HG02981 (cell line): ENCODE measurements at regions not wholly inside any gene's neighbourhood (a gene's known extent, or its start where the extent isn't known, plus 50 kb on each side); places are given as distances from the start of the nearest gene placed in this dataset.

ENCODE experiments used
- ATAC-seq: cut with Tn5 transposase; IDR thresholded peaks from one replicate; pipeline ENCODE4 v1.9.1; 2021; ENCODE audit warnings: mild to moderate bottlenecking, moderate library complexity; ENCODE audit not compliant: unreplicated experiment

DNA sequence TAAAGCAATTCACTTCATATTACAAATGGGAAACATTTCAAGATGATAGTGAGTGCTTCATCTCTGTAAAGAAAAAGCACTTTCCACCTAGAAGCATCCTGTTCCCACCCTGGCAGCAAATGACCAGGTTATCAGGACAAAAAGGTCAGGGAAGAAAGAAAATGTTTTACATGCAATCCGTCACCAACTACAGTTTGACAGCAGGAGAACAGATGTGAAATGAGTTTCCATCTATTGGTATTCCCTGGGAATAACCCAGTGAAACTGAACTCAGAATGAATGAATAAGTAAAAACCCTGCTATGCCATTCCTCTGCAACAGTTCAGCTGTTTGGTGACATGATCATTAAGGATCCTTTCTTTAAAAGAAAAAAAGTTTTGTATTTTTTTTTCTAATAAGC lies 67.6 kb downstream of the HTR1A start:
- no peak for ATAC-seq

GRCh38 chr5:63878788-63879187 lies 83.5 kb downstream of the HTR1A start:
- ATAC-seq: no peak

DNA sequence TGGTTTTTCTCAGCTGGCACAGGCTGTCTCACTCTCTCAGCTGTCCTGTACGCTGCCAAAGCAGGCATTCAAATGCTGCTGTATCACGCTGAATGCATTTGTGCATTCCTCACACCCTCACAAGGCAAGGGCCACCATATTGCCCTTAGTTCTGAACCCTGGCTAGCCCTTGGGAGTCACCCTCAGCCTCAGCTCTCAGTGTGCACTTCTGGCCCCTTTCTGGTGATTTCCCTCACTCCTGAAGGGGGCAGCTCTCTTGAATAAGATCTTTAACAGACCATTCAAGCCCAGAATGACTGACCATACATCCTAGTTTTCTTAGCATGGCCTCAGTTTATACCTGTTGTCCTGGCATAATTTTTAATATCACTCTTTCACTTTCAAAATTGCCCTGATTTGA lies 84.3 kb downstream of the HTR1A start:
- no peak for ATAC-seq

DNA sequence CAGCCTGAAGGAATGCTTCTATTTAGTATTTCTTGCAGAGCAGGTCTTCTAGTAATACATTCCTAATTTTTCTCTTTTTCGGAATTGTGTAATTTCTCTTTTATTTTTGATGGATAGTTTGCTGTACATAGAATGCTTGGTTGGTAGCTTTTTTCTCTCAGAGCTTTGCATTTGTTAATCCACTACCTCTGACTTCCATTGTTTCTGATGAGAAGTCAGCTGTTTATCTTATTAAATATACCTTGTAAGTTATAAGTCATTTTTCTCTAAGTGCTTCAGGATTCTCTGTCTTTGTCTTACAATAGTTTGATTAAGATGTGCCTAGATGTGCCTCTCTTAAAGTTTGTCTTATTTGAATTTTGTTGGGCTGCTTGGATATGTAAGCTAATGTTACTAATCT lies 101.9 kb downstream of the HTR1A start:
- no peak for ATAC-seq

- no peak for ATAC-seq
Measured at GRCh38 chr5:63854076-63854475, 108.2 kb downstream of the HTR1A start.

GRCh38 chr5:63843190-63843589 lies 119.1 kb downstream of the HTR1A start:
- ATAC-seq: no peak

DNA sequence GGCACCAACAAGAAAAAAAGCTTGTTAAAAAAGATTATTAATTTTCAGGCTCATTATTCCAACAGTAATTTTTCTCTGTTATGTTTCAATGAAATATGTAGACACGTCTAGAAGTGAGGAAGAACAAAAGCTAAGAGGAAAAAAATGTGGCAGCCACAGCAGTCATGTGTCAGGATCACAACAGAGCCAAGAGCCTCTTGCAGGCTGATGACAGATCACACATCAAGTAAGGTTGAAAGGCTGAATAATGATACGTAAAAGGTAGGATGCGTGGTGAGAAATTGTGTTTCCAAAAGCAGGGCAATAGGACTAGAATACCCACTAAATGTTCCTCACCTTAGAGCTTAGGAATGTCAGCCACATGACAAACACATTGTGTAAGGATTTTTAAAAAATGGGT lies 124.8 kb downstream of the HTR1A start:
- ATAC-seq: no peak

DNA sequence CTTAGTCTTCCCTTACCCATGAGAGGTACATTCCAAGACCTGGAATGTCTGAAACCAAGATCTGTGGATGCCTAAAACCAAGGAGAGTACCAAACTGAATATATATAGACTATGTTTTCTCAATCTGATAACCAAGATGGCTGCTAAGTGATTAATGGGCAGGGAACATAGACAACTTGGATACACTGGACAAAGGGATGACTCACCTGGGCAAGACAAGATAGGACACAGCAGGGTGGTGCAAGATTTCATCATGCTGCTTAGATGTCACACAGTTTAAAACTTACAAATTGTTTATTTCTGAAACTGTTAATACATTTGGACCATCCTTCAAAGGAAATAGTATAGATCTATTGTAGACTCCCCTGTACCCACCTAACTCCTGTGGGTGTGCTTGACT lies 130.9 kb downstream of the HTR1A start:
- no peak for ATAC-seq

GRCh38 chr5:63825984-63826383 lies 136.3 kb downstream of the HTR1A start:
- no peak for ATAC-seq

DNA sequence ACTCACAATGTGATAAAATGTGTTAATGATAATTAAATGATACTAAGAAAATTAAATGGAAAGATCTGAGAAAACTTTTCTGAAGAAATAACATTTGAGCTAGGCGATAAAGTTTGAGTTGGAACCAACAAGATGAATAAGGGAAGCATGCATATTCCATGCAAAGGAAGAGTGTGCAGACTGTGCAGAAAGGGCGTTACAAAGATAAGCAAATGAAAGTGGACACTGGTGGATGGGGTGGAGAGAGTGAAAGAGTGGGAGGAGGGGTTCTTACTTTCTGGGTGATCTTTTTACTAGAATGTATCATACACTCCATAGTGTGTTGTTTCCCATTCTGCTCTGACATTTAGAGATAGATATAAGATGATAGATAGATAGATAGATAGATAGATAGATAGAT lies 138.7 kb downstream of the HTR1A start:
- no peak for ATAC-seq

DNA sequence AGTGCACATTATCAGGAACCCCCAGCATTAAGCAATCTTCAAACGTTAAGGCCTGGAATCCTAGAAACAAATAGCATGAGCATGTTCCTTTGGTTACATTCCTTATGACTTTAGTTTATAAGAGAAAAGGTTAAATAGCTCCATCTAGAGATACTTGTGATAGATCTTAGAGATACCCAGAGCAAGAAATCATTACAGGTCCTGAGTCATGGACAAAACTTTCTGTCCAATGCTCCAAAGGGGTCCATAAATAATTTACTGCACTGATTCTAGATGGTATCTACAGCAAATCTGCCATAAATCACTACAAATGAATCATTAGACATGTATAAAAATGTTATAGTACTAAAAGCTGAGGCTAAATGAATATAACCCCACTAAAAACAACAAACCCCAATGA lies 139.6 kb downstream of the HTR1A start:
- ATAC-seq: no peak

DNA sequence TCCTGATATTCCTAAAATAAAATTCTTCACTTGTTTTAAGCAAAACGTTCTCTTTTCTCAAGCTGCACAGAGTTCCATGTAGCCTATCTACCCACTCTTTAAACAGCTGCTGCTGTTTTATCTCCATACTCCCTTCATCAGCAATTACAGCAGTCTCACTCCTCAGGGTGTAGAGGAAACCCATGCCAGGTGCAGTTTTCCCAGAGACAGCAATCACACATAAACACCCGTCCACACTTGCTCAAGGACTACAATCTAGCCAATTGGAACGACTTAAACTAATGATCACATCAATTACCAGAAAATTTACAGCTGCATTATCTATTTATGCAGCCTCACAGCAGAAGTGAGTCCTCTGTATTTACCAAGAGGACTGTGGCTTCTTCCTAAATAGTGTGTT lies 141.7 kb downstream of the HTR1A start:
- no peak for ATAC-seq

DNA sequence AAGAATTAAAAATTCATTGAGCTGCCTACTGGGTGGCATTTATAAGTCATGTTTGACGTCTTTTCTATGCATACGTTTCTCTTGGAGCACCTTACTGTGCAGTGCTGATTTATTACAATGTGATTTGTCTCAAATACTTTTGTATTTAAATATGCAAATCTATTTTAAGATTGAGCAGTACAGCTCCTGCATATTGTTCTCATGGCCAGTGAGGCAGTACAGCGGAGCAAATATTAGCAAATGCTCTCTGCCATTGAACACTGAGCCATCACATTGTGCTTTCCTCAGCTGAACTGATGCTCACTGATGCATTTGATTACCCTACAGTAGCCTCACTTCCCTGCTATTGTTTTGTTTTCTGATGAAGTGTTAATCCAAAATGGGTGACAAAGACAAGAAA lies 149.6 kb downstream of the HTR1A start:
- ATAC-seq: no peak

DNA sequence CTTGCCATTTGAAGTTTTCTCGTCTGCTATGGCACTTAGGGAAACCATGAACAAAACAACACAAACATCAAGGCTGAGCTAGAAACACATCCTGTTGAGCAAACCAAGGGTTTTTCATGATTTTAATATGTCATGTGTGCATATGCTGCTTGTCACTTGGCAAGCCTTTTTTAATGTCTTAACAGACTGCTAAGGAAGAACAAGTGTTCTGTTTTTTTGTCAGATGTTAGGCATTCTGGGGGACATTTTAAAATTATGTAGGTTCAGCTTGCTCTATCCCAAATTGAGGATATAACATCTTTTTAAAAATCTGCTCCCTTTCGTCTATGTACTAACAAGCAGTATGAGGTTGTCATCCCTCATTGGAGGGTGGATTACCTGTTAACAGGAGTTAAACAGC lies 150.3 kb downstream of the HTR1A start:
- ATAC-seq: no peak

DNA sequence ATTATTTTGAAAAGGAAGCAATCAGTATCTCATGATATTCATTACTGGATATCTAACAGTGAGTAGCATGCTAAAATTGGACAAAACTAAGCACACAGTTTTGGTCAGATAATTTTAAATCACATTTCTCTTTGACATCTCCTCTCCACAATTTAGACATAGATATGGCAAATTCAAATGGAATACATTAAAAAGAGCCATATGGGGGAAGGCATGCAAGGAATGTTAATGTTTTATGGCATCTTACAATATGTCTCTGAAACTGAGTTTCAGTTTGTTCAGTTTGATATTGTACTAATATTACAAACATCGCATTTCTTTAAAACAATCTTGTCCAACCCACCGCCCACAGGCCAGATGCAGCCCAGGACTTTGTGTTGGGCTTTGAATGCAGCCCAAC lies 151.0 kb downstream of the HTR1A start:
- ATAC-seq: no peak

- ATAC-seq: no peak
Measured at GRCh38 chr5:63805151-63805550, 157.1 kb downstream of the HTR1A start.

DNA sequence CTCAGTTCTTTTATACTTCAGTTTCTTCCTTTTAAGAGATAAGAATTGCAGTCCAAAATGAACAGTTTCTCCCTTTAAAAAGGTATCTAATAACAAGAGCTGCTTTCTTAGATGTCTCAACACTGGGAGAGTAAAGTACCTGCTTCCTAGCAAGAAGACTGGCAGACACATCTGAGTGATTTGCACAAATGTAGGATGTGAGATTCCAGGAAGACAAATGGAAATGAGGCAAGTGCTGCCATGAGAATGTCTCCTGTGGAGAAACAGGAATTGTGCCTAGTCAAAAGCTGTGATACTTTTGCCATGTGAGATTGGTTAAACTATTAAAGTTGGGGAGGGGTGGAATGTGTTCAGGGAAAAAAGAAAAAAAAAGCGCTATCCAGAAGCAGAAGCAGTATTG lies 159.1 kb downstream of the HTR1A start:
- no peak for ATAC-seq

- no peak for ATAC-seq
Measured at GRCh38 chr5:63794979-63795378, 167.3 kb downstream of the HTR1A start.

- no peak for ATAC-seq
Measured at GRCh38 chr5:63794296-63794695, 167.9 kb downstream of the HTR1A start.

DNA sequence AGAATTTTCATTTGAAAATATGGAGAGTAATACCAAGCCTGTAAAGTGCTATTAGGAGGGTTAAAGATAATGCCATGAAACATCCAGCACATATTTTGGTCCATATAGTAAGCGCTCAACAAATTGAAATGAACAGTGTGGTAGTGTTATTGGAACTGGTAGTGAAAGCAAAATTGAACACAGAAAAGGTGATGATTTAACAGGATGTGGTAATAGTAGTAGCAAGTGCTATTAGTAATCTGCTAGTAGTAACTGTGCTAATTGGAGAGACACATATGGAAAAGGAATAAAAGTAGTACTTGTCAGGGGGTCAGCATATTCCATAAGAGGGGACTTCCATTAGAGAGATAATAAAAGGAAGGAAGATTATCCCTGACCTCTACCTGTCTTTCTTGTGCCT lies 187.3 kb downstream of the HTR1A start:
- ATAC-seq: no peak

- no peak for ATAC-seq
Measured at GRCh38 chr5:63768221-63768620, 194.0 kb downstream of the HTR1A start.

DNA sequence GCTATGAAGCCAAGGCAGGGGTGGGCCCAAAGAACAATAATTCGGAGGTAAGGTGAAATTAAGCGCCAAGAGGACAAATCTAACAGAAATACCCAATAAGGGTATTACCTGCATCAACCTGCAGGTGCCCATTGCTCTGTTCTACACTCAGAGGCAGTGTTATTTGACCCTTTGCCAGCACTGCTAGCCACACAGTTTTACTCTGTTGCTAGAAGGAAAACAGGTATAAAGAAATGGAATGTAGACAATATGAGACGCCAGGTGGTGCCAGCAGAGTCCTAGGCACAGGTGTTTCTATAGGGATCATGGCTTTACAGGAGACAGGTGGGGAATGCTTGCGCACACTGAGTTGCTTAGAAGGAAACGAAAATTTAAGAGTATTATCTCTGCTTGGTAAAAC lies 201.3 kb downstream of the HTR1A start:
- ATAC-seq: no peak

- ATAC-seq: no peak
Measured at GRCh38 chr5:63743096-63743798, 219.0 kb downstream of the HTR1A start.
